Muscle of back (tissue), 3 donors: ENCODE measurements at regions not wholly inside any gene's neighbourhood (a gene's known extent, or its start where the extent isn't known, plus 50 kb on each side); places are given as distances from the start of the nearest gene placed in this dataset.
"Not testable (repeated sequence)": the region's sequence is repeated elsewhere in the genome, so short reads cannot be mapped to it uniquely, and the experiment has no call there.

Source experiments
- DNase-seq, 3 donors: peaks; one replicate each; pipeline versions ENCODE4 v3.0.0 to v3.0.0-alpha.2; 2013

- peak in 1 of 3 donors; percentile 33 for DNase-seq
Measured at GRCh38 chr3:28139967-28140634, 101.3 kb upstream of the CMC1 start.

GRCh38 chr3:28140664-28141063 is 100.8 kb upstream of the CMC1 start:
- DNase-seq = no peak

GRCh38 chr3:28149960-28150359 is 91.5 kb upstream of the CMC1 start:
- no peak for DNase-seq

GRCh38 chr3:28150465-28151206 is 90.8 kb upstream of the CMC1 start:
- peak; percentile 53 to 92 (median 82) for DNase-seq

GRCh38 chr3:28151207-28151550 is 90.2 kb upstream of the CMC1 start:
- DNase-seq = peak in 1 of 3 donors; percentile 5

GRCh38 chr3:28151608-28152228 is 89.7 kb upstream of the CMC1 start:
- DNase-seq = peak; percentile 13 to 74 (median 39)

GRCh38 chr3:28155631-28156030 is 85.8 kb upstream of the CMC1 start:
- no peak for DNase-seq

GRCh38 chr3:28156599-28156998 is 84.8 kb upstream of the CMC1 start:
- not testable (repeated sequence) for DNase-seq

GRCh38 chr3:28171962-28172361 is 69.5 kb upstream of the CMC1 start:
- peak in 1 of 3 donors; percentile 2 for DNase-seq

- DNase-seq = no peak
Measured at GRCh38 chr3:28172748-28173147, 68.7 kb upstream of the CMC1 start.

GRCh38 chr3:28173836-28174235 is 67.6 kb upstream of the CMC1 start:
- peak in 1 of 3 donors; percentile 18 for DNase-seq

GRCh38 chr3:28186748-28187147 is 54.7 kb upstream of the CMC1 start:
- no peak for DNase-seq

- DNase-seq = no peak
Measured at GRCh38 chr3:28188686-28189085, 52.7 kb upstream of the CMC1 start.

GRCh38 chr3:28191363-28191762 is 50.1 kb upstream of the CMC1 start:
- no peak for DNase-seq
